Tibial nerve (tissue), 3 donors: ENCODE measurements at regions not wholly inside any gene's neighbourhood (a gene's known extent, or its start where the extent isn't known, plus 50 kb on each side); places are given as distances from the start of the nearest gene placed in this dataset.

ENCODE experiments used
- POLR2A ChIP-seq, 2 donors: fragments of 450-650 bp; IDR thresholded peaks; one replicate each; pipeline ENCODE4 v1.6.1; 2017; ENCODE audit warnings: antibody characterized with exemption in 2 of 2, mild to moderate bottlenecking in 2 of 2, moderate library complexity in 2 of 2
- TF ChIP-seq, protein P1 (sequence below), 5 experiments: fragments of 200-600 bp in 3 of 5; fragments of 450-650 bp in 2 of 5; sonication (generic) in 3 of 5; IDR thresholded peaks; one replicate each; pipeline ENCODE4 v1.5.1; 2016 to 2019; ENCODE audit warnings: antibody characterized with exemption in 5 of 5, mild to moderate bottlenecking in 3 of 5, moderate library complexity in 2 of 5

DNA sequence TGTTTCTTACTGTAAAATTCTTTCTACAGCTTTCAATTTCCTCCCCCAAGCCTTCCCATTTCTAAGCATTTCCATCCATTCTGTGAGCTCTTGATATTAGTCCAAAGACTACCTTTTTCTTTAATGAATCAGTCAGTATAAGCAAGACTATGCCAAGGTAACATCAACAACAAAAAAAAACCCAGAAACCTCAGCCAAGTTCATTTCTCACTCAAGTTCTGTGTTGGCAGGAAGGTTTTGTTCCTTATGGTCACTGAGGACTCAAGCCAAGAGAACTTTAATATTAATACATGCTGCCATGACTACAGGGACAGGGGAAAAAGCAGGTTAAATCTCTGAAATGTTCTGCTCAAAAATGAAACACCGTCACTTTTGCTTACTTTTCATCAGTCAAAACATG, 621.2 kb upstream of the NRP1 start:
- TF ChIP-seq, protein P1, sequence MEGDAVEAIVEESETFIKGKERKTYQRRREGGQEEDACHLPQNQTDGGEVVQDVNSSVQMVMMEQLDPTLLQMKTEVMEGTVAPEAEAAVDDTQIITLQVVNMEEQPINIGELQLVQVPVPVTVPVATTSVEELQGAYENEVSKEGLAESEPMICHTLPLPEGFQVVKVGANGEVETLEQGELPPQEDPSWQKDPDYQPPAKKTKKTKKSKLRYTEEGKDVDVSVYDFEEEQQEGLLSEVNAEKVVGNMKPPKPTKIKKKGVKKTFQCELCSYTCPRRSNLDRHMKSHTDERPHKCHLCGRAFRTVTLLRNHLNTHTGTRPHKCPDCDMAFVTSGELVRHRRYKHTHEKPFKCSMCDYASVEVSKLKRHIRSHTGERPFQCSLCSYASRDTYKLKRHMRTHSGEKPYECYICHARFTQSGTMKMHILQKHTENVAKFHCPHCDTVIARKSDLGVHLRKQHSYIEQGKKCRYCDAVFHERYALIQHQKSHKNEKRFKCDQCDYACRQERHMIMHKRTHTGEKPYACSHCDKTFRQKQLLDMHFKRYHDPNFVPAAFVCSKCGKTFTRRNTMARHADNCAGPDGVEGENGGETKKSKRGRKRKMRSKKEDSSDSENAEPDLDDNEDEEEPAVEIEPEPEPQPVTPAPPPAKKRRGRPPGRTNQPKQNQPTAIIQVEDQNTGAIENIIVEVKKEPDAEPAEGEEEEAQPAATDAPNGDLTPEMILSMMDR (IDR thresholded peaks at IDR 0.05): no peak
- TF ChIP-seq POLR2A (IDR thresholded peaks at IDR 0.05): no peak
